Esophagus muscularis mucosa (tissue), 3 donors: ENCODE measurements at regions not wholly inside any gene's neighbourhood (a gene's known extent, or its start where the extent isn't known, plus 50 kb on each side); places are given as distances from the start of the nearest gene placed in this dataset.

ENCODE experiments used
- CTCF ChIP-seq, 3 experiments: fragments of 200-600 bp in 2 of 3; fragments of 450-650 bp in 1 of 3; sonication (generic) in 2 of 3; IDR thresholded peaks; one replicate each; pipeline ENCODE4 v1.5.1; 2017 to 2019; ENCODE audit warnings: antibody characterized with exemption in 3 of 3, mild to moderate bottlenecking in 2 of 3, moderate library complexity in 1 of 3
- POLR2A ChIP-seq: fragments of 450-650 bp; IDR thresholded peaks from one replicate; pipeline ENCODE4 v1.6.1; 2017; ENCODE audit warnings: antibody characterized with exemption, moderate library complexity, mild to moderate bottlenecking, low read depth

- TF ChIP-seq POLR2A, result no peak
- TF ChIP-seq CTCF (IDR thresholded peaks at IDR 0.05), result no peak
Observed at GRCh38 chr10:6840766-6841165, 260.7 kb upstream of the PRKCQ start.
